Gastrocnemius medialis (tissue), 4 donors: ENCODE measurements at regions not wholly inside any gene's neighbourhood (a gene's known extent, or its start where the extent isn't known, plus 50 kb on each side); places are given as distances from the start of the nearest gene placed in this dataset.

ENCODE experiments used
- CTCF ChIP-seq, 5 experiments: fragments of 450-650 bp in 3 of 5; fragments of 200-600 bp in 2 of 5; sonication (generic) in 2 of 5; IDR thresholded peaks in 4 of 5; conservative IDR thresholded peaks in 1 of 5; 1 replicate in 4 of 5; 2 replicates in 1 of 5; pipeline ENCODE4 v1.5.1; 2016 to 2019; ENCODE audit warnings: antibody characterized with exemption in 5 of 5, mild to moderate bottlenecking in 3 of 5, moderate library complexity in 3 of 5
- POLR2A ChIP-seq, 2 donors: fragments of 450-650 bp; IDR thresholded peaks; one replicate each; pipeline ENCODE4 v1.6.1; 2017; ENCODE audit warnings: antibody characterized with exemption in 2 of 2, mild to moderate bottlenecking in 2 of 2, moderate library complexity in 2 of 2

- TF ChIP-seq CTCF (IDR thresholded peaks at IDR 0.05 in 4 of 5, conservative IDR thresholded peaks at IDR 0.05 in 1 of 5) (no peak), POLR2A (IDR thresholded peaks at IDR 0.05) (no peak)
Measured at GRCh38 chr5:82393951-82394350, 115.8 kb upstream of the RPS23 start.
